Uterus (tissue), 3 donors: ENCODE measurements at regions not wholly inside any gene's neighbourhood (a gene's known extent, or its start where the extent isn't known, plus 50 kb on each side); places are given as distances from the start of the nearest gene placed in this dataset.

Source experiments
- DNase-seq, 2 donors: peaks; one replicate each; pipeline ENCODE4 v3.0.0-alpha.2; 2019 to 2020
- H3K27ac ChIP-seq, 2 donors: fragments of 200-600 bp; sonication (generic); 1 replicate in 1 of 2; 2 replicates in 1 of 2; pipeline ENCODE4 v1.5.1; 2016 to 2018
- H3K27me3 ChIP-seq, 2 donors: fragments of 200-600 bp; sonication (generic); one replicate each; pipeline ENCODE4 v1.5.1; 2018 to 2019; ENCODE audit warnings: control low read depth in 1 of 2
- H3K36me3 ChIP-seq, 2 donors: fragments of 200-600 bp; sonication (generic); one replicate each; pipeline ENCODE4 v1.5.1; 2019; ENCODE audit warnings: control low read depth in 1 of 2
- H3K4me1 ChIP-seq, 2 donors: fragments of 200-600 bp; sonication (generic); one replicate each; pipeline ENCODE4 v1.5.1; 2018 to 2019; ENCODE audit warnings: control low read depth in 1 of 2
- H3K4me3 ChIP-seq, 2 donors: fragments of 200-600 bp; sonication (generic); 1 replicate in 1 of 2; 2 replicates in 1 of 2; pipeline ENCODE4 v1.5.1; 2018 to 2019; ENCODE audit warnings: mild to moderate bottlenecking in 1 of 2
- H3K9me3 ChIP-seq, 2 donors: fragments of 200-600 bp; sonication (generic); one replicate each; pipeline ENCODE4 v1.5.1; 2019; ENCODE audit warnings: control low read depth in 1 of 2
- POLR2A ChIP-seq, 2 donors: fragments of 450-650 bp; IDR thresholded peaks; one replicate each; pipeline ENCODE4 v1.6.1; 2016; ENCODE audit warnings: antibody characterized with exemption in 2 of 2, mild to moderate bottlenecking in 1 of 2, moderate library complexity in 1 of 2
- intact Hi-C: fragments of 100-400 bp; cut with DNase I; formaldehyde crosslinking; loops from one replicate; pipeline ENCODE4 v1.15.1; 2023; ENCODE audit warnings: low total_unique reads
- TF ChIP-seq, protein P1 (sequence below), 4 experiments: fragments of 200-600 bp in 2 of 4; fragments of 450-650 bp in 2 of 4; sonication (generic) in 2 of 4; IDR thresholded peaks; one replicate each; pipeline ENCODE4 v1.5.1; 2016 to 2019; ENCODE audit warnings: antibody characterized with exemption in 4 of 4, mild to moderate bottlenecking in 2 of 4, moderate library complexity in 1 of 4
- donor health status: DM: yes; HTN: yes; CAD: no.

GRCh38 chr10:2982146-2982545 lies 85.2 kb upstream of the PFKP start:
- H3K4me1 ChIP-seq, result no peaks in the 10 kb centered on the region
- H3K36me3 ChIP-seq, result no peaks in the 10 kb centered on the region
- no peak overlapping the region for H3K27ac ChIP-seq
- H3K9me3 ChIP-seq, result no peaks in the 10 kb centered on the region
- no peaks in the 10 kb centered on the region for H3K27me3 ChIP-seq
- DNase-seq, result no peak
- no peak overlapping the region for H3K4me3 ChIP-seq
- intact Hi-C loops, result no loop called here
- TF ChIP-seq POLR2A (IDR thresholded peaks at IDR 0.05), result no peak
- TF ChIP-seq, protein P1, sequence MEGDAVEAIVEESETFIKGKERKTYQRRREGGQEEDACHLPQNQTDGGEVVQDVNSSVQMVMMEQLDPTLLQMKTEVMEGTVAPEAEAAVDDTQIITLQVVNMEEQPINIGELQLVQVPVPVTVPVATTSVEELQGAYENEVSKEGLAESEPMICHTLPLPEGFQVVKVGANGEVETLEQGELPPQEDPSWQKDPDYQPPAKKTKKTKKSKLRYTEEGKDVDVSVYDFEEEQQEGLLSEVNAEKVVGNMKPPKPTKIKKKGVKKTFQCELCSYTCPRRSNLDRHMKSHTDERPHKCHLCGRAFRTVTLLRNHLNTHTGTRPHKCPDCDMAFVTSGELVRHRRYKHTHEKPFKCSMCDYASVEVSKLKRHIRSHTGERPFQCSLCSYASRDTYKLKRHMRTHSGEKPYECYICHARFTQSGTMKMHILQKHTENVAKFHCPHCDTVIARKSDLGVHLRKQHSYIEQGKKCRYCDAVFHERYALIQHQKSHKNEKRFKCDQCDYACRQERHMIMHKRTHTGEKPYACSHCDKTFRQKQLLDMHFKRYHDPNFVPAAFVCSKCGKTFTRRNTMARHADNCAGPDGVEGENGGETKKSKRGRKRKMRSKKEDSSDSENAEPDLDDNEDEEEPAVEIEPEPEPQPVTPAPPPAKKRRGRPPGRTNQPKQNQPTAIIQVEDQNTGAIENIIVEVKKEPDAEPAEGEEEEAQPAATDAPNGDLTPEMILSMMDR (IDR thresholded peaks at IDR 0.05), result no peak

DNA sequence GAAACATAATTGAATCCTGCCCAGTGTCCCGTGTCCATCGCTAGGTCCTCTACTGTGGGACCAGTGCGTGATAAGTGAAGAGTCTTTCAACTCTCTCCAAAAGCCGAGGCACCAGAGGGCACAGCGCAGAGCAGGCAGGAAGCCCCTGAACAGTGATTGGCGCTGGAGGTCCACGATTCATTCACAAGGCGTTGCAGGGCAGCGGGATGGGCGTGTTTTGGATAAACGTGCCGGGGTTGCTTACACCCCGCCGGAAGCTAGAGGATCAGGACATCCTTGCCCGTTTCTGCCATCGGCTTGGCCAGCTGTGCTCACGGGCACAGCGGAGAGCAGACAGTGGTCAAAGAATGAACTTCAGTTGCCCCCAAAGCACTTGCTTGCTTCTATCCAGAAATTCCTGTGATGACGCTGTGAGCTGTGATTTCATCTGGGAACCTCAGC lies 86.0 kb upstream of the PFKP start:
- Histone ChIP-seq H3K4me1 (no peaks in the 10 kb centered on the region), H3K36me3 (no peaks in the 10 kb centered on the region), H3K27me3 (no peaks in the 10 kb centered on the region), H3K4me3 (no peak overlapping the region), H3K27ac (no peak overlapping the region), H3K9me3 (no peaks in the 10 kb centered on the region)
- DNase-seq, result no peak
- intact Hi-C loops, result no loop called here
- TF ChIP-seq POLR2A (IDR thresholded peaks at IDR 0.05), result no peak
- TF ChIP-seq, protein P1 (IDR thresholded peaks at IDR 0.05), result no peak

GRCh38 chr10:2980791-2981360 lies 86.5 kb upstream of the PFKP start:
- H3K36me3 ChIP-seq, result no peaks in the 10 kb centered on the region
- no peaks in the 10 kb centered on the region for H3K27me3 ChIP-seq
- TF ChIP-seq POLR2A (IDR thresholded peaks at IDR 0.05), result no peak
- TF ChIP-seq, protein P1 (IDR thresholded peaks at IDR 0.05), result no peak
- no peaks in the 10 kb centered on the region for H3K9me3 ChIP-seq
- no peak for DNase-seq
- H3K4me3 ChIP-seq, result no peak overlapping the region
- intact Hi-C loops, result no loop called here
- H3K27ac ChIP-seq, result no peak overlapping the region
- H3K4me1 ChIP-seq, result no peaks in the 10 kb centered on the region

- Histone ChIP-seq H3K27ac (no peak overlapping the region), H3K4me3 (no peak overlapping the region), H3K9me3 (no peaks in the 10 kb centered on the region), H3K27me3 (no peaks in the 10 kb centered on the region), H3K36me3 (no peaks in the 10 kb centered on the region), H3K4me1 (no peaks in the 10 kb centered on the region)
- no peak for DNase-seq
- TF ChIP-seq, protein P1 (IDR thresholded peaks at IDR 0.05), result no peak
- no peak for TF ChIP-seq POLR2A (IDR thresholded peaks at IDR 0.05)
- intact Hi-C loops, result no loop called here
These were observed 87.2 kb upstream of the PFKP start for GRCh38 chr10:2980116-2980515.

DNA sequence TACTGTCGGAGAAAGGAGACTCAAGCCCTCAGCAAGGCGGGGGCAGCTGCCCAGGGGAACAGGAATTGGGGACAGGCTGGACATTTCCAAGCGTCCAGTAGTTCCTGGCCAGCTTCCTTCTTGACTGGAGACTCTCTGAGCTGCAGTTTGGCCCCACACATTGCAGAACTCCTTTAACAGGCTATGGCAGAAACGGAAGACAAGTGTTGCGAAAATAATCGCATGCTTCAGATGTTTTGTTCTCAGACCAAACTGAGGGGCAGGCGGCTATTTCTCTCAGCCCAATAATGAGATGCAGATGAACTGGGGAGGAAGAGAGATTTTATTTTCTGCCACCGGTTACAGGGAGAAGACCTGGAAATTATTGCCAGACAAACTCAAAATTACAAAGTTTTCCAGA lies 88.0 kb upstream of the PFKP start:
- TF ChIP-seq, protein P1 (IDR thresholded peaks at IDR 0.05), result no peak
- no peak for TF ChIP-seq POLR2A (IDR thresholded peaks at IDR 0.05)
- no peak for DNase-seq
- Histone ChIP-seq H3K9me3 (no peaks in the 10 kb centered on the region), H3K27ac (no peak overlapping the region), H3K36me3 (no peaks in the 10 kb centered on the region), H3K4me3 (no peak overlapping the region), H3K27me3 (no peaks in the 10 kb centered on the region), H3K4me1 (no peaks in the 10 kb centered on the region)
- intact Hi-C loops, result no loop called here
